Stomach (tissue), 8 donors: ENCODE measurements at regions not wholly inside any gene's neighbourhood (a gene's known extent, or its start where the extent isn't known, plus 50 kb on each side); places are given as distances from the start of the nearest gene placed in this dataset.

Experiments
- DNase-seq, 2 donors: peaks; one replicate each; pipeline versions ENCODE4 v3.0.0 to v3.0.0-alpha.2; 2013 to 2019
- H3K27ac ChIP-seq, 5 donors: fragments of 200-600 bp in 4 of 5; sonication (generic) in 4 of 5; one replicate each; pipeline ENCODE4 v1.5.1; 2013 to 2019; ENCODE audit warnings: mild to moderate bottlenecking in 1 of 5, moderate library complexity in 1 of 5
- H3K27me3 ChIP-seq, 3 donors: fragments of 200-600 bp; sonication (generic); one replicate each; pipeline ENCODE4 v1.5.1; 2017 to 2019; ENCODE audit warnings: mixed run types in 1 of 3
- H3K36me3 ChIP-seq, 4 donors: fragments of 200-600 bp; sonication (generic); 1 replicate in 3 of 4; 2 replicates in 1 of 4; pipeline ENCODE4 v1.5.1; 2016 to 2019
- H3K4me1 ChIP-seq, 4 donors: fragments of 200-600 bp; sonication (generic); one replicate each; pipeline ENCODE4 v1.5.1; 2016 to 2019
- H3K4me3 ChIP-seq, 4 donors: fragments of 200-600 bp; sonication (generic) in 3 of 4; one replicate each; pipeline ENCODE4 v1.5.1; 2016 to 2019; ENCODE audit warnings: mild to moderate bottlenecking in 1 of 4
- H3K9me3 ChIP-seq, 4 donors: fragments of 200-600 bp; sonication (generic); one replicate each; pipeline ENCODE4 v1.5.1; 2016 to 2019
- CTCF ChIP-seq, 7 experiments: fragments of 450-650 bp in 4 of 7; fragments of 200-600 bp in 3 of 7; sonication (generic) in 3 of 7; IDR thresholded peaks; one replicate each; pipeline ENCODE4 v1.5.1; 2016 to 2019; ENCODE audit warnings: antibody characterized with exemption in 7 of 7, control low read depth in 2 of 7, mild to moderate bottlenecking in 1 of 7
- EP300 ChIP-seq: sonication (generic); formaldehyde crosslinking; IDR thresholded peaks from one replicate; pipeline ENCODE4 v1.6.1; 2017; ENCODE audit warnings: antibody characterized with exemption
- POLR2A ChIP-seq, 4 donors: fragments of 450-650 bp; IDR thresholded peaks; one replicate each; pipeline ENCODE4 v1.6.1; 2016; ENCODE audit warnings: antibody characterized with exemption in 4 of 4, control low read depth in 2 of 4, mild to moderate bottlenecking in 1 of 4, moderate library complexity in 1 of 4
- POLR2AphosphoS5 ChIP-seq, 3 donors: sonication (generic); formaldehyde crosslinking; IDR thresholded peaks; one replicate each; pipeline ENCODE4 v1.6.1; 2016; ENCODE audit warnings: antibody characterized with exemption in 3 of 3
- WGBS, 5 donors: extraction: QIAGEN DNeasy Blood & Tissue Kit in 3 of 5; methylation state at CpG; one replicate each; pipeline versions ENCODE4 v1.1.5 to v1.1.7; 2013 to 2018; 5-methylcytosine and 5-hydroxymethylcytosine counted together
- intact Hi-C: fragments of 100-400 bp; cut with DNase I; formaldehyde crosslinking; loops from one replicate; pipeline ENCODE4 v1.15.1; 2023; ENCODE audit warnings: low total_unique reads
- donor health status: healthy with polysubstance abuse.
- donor health status: Bipolar disorder and iron deficiency.
- donor health status: healthy.

GRCh38 chr6:40185486-40185885 lies 251.2 kb upstream of the MOCS1 start:
- WGBS, 5 donors: 88 to 97% (median 92%) methylated on average over 1 of the region's 1 CpG
- Histone ChIP-seq H3K27ac (no peak overlapping the region), H3K27me3 (no peaks in the 10 kb centered on the region), H3K4me3 (no peak overlapping the region), H3K9me3 (peaks cover 0 to 30% (median 16%) of the 10 kb centered on the region in 4 donors), H3K36me3 (no peaks in the 10 kb centered on the region), H3K4me1 (no peaks in the 10 kb centered on the region)
- intact Hi-C loops: no loop called here
- TF ChIP-seq POLR2AphosphoS5 (IDR thresholded peaks at IDR 0.05) (no peak), EP300 (no peak), POLR2A (IDR thresholded peaks at IDR 0.05) (no peak), CTCF (IDR thresholded peaks at IDR 0.05) (no peak)
- DNase-seq: no peak

GRCh38 chr6:40183902-40184301 lies 249.6 kb upstream of the MOCS1 start:
- intact Hi-C loops: no loop called here
- no peaks in the 10 kb centered on the region for H3K27me3 ChIP-seq
- H3K27ac ChIP-seq: no peak overlapping the region
- WGBS, 5 donors: 91 to 94% (median 93%) methylated on average over 4 of the region's 4 CpGs
- peaks cover 0 to 30% (median 16%) of the 10 kb centered on the region in 4 donors for H3K9me3 ChIP-seq
- no peaks in the 10 kb centered on the region for H3K4me1 ChIP-seq
- TF ChIP-seq CTCF (IDR thresholded peaks at IDR 0.05) (no peak), POLR2AphosphoS5 (IDR thresholded peaks at IDR 0.05) (no peak), POLR2A (IDR thresholded peaks at IDR 0.05) (no peak), EP300 (no peak)
- H3K36me3 ChIP-seq: no peaks in the 10 kb centered on the region
- no peak for DNase-seq
- no peak overlapping the region for H3K4me3 ChIP-seq

- Histone ChIP-seq H3K27ac (no peak overlapping the region), H3K36me3 (no peaks in the 10 kb centered on the region), H3K9me3 (peaks cover 0 to 30% (median 16%) of the 10 kb centered on the region in 4 donors), H3K4me3 (no peak overlapping the region), H3K27me3 (no peaks in the 10 kb centered on the region), H3K4me1 (no peaks in the 10 kb centered on the region)
- 94 to 100% (median 96%) methylated on average over 1 of the region's 1 CpG for WGBS, 5 donors
- TF ChIP-seq EP300 (no peak), CTCF (IDR thresholded peaks at IDR 0.05) (no peak), POLR2A (IDR thresholded peaks at IDR 0.05) (no peak), POLR2AphosphoS5 (IDR thresholded peaks at IDR 0.05) (no peak)
- intact Hi-C loops: no loop called here
- DNase-seq: no peak
These were observed 247.1 kb upstream of the MOCS1 start for GRCh38 chr6:40181367-40181766.

- H3K27ac ChIP-seq: no peak overlapping the region
- intact Hi-C loops: no loop called here
- H3K27me3 ChIP-seq: no peaks in the 10 kb centered on the region
- no peak for DNase-seq
- 70 to 82% (median 78%) methylated on average over 3 of the region's 3 CpGs for whole genome bisulfite sequencing, 5 donors
- no peaks in the 10 kb centered on the region for H3K4me1 ChIP-seq
- H3K9me3 ChIP-seq: peaks cover 0 to 30% (median 16%) of the 10 kb centered on the region in 4 donors
- no peak overlapping the region for H3K4me3 ChIP-seq
- TF ChIP-seq POLR2AphosphoS5 (IDR thresholded peaks at IDR 0.05): no peak
- TF ChIP-seq CTCF (IDR thresholded peaks at IDR 0.05): no peak
- TF ChIP-seq EP300: no peak
- TF ChIP-seq POLR2A (IDR thresholded peaks at IDR 0.05): no peak
- no peaks in the 10 kb centered on the region for H3K36me3 ChIP-seq
These were observed 246.0 kb upstream of the MOCS1 start for GRCh38 chr6:40180271-40180670.
